ENCODE measurements at regions not wholly inside any gene's neighbourhood (a gene's known extent, or its start where the extent isn't known, plus 50 kb on each side); places are given as distances from the start of the nearest gene placed in this dataset.

DNA sequence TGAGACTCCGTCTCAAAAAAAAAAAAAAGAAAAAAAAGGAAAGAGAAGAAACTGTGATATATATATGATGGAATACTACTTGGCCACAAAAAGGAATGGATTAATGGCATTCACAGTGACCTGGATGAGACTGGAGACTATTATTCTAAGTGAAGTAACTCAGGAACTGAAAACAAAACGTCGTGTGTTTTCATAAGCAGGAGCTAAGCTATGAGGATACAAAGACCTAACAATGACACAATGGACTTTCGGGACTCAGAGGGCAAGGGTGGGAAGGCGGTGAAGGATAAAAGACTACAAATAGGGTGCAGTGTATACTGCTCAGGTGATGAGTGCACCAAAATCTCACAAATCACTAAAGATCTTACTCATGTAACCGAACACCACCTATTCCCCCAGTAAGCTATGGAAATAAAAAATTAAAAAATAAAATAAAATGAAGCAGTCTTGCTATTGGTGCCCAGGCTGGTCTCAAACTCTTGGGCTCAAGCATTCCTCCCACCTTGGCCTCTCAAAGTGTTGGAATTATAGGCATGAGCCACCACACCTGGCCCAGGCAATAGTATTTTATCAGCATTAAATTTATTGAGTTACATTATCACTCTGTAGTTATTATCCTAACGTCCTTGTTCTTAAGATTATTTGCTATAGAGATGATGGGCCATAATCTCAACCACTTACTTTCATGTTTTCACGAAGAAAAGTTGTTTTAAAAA lies 71.5 kb upstream of the GPBP1 start:
- no peak for DNase-seq
- TF ChIP-seq, protein P1, sequence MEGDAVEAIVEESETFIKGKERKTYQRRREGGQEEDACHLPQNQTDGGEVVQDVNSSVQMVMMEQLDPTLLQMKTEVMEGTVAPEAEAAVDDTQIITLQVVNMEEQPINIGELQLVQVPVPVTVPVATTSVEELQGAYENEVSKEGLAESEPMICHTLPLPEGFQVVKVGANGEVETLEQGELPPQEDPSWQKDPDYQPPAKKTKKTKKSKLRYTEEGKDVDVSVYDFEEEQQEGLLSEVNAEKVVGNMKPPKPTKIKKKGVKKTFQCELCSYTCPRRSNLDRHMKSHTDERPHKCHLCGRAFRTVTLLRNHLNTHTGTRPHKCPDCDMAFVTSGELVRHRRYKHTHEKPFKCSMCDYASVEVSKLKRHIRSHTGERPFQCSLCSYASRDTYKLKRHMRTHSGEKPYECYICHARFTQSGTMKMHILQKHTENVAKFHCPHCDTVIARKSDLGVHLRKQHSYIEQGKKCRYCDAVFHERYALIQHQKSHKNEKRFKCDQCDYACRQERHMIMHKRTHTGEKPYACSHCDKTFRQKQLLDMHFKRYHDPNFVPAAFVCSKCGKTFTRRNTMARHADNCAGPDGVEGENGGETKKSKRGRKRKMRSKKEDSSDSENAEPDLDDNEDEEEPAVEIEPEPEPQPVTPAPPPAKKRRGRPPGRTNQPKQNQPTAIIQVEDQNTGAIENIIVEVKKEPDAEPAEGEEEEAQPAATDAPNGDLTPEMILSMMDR (IDR thresholded peaks at IDR 0.05; ENCODE audit: partially characterized antibody, unreplicated experiment): no peak
- H3K27ac Mint-ChIP-seq (ENCODE audit: unreplicated experiment): no peak overlapping the region
- H3K27me3 Mint-ChIP-seq (ENCODE audit: unreplicated experiment): peaks cover 1% of the 10 kb centered on the region
- peaks cover 5% of the 10 kb centered on the region for H3K9me3 Mint-ChIP-seq (ENCODE audit: unreplicated experiment)
- no peak overlapping the region for H3K4me3 Mint-ChIP-seq (ENCODE audit: unreplicated experiment)
- H3K4me1 Mint-ChIP-seq (ENCODE audit: low read depth, unreplicated experiment): no peaks in the 10 kb centered on the region
- H3K36me3 Mint-ChIP-seq (ENCODE audit: unreplicated experiment): peaks cover 12% of the 10 kb centered on the region

- Mint-ChIP-seq H3K27me3 (ENCODE audit: unreplicated experiment) (peaks cover 4% of the 10 kb centered on the region), H3K4me3 (ENCODE audit: unreplicated experiment) (no peak overlapping the region), H3K36me3 (ENCODE audit: unreplicated experiment) (peaks cover 7% of the 10 kb centered on the region), H3K27ac (ENCODE audit: unreplicated experiment) (no peak overlapping the region), H3K9me3 (ENCODE audit: unreplicated experiment) (no peaks in the 10 kb centered on the region), H3K4me1 (ENCODE audit: low read depth, unreplicated experiment) (no peaks in the 10 kb centered on the region)
- TF ChIP-seq, protein P1 (IDR thresholded peaks at IDR 0.05; ENCODE audit: partially characterized antibody, unreplicated experiment): no peak
- no peak for DNase-seq
Measured at GRCh38 chr5:57102905-57103255, 71.0 kb upstream of the GPBP1 start.

- Mint-ChIP-seq H3K27ac (ENCODE audit: unreplicated experiment) (no peak overlapping the region), H3K4me1 (ENCODE audit: low read depth, unreplicated experiment) (no peaks in the 10 kb centered on the region), H3K9me3 (ENCODE audit: unreplicated experiment) (no peaks in the 10 kb centered on the region), H3K4me3 (ENCODE audit: unreplicated experiment) (no peak overlapping the region), H3K27me3 (ENCODE audit: unreplicated experiment) (peaks cover 2% of the 10 kb centered on the region), H3K36me3 (ENCODE audit: unreplicated experiment) (peaks cover 4% of the 10 kb centered on the region)
- DNase-seq: no peak
- TF ChIP-seq, protein P1 (IDR thresholded peaks at IDR 0.05; ENCODE audit: partially characterized antibody, unreplicated experiment): no peak
Measured at GRCh38 chr5:57103317-57103907, 70.4 kb upstream of the GPBP1 start.

- TF ChIP-seq, protein P1 (IDR thresholded peaks at IDR 0.05; ENCODE audit: partially characterized antibody, unreplicated experiment): no peak
Measured at GRCh38 chr5:57106661-57107060, 67.2 kb upstream of the GPBP1 start.

GRCh38 chr5:57111993-57112392 lies 61.9 kb upstream of the GPBP1 start:
- Mint-ChIP-seq H3K36me3 (ENCODE audit: unreplicated experiment) (no peaks in the 10 kb centered on the region), H3K4me3 (ENCODE audit: unreplicated experiment) (no peak overlapping the region), H3K4me1 (ENCODE audit: low read depth, unreplicated experiment) (no peaks in the 10 kb centered on the region), H3K9me3 (ENCODE audit: unreplicated experiment) (no peaks in the 10 kb centered on the region), H3K27ac (ENCODE audit: unreplicated experiment) (no peak overlapping the region), H3K27me3 (ENCODE audit: unreplicated experiment) (peaks cover 3% of the 10 kb centered on the region)
- TF ChIP-seq, protein P1 (IDR thresholded peaks at IDR 0.05; ENCODE audit: partially characterized antibody, unreplicated experiment): no peak
- DNase-seq: no peak

More at GRCh38 chr5:57106661-57107060, 67.2 kb upstream of the GPBP1 start:
- Mint-ChIP-seq H3K27ac (ENCODE audit: unreplicated experiment) (no peak overlapping the region), H3K36me3 (ENCODE audit: unreplicated experiment) (no peaks in the 10 kb centered on the region), H3K4me1 (ENCODE audit: low read depth, unreplicated experiment) (no peaks in the 10 kb centered on the region), H3K27me3 (ENCODE audit: unreplicated experiment) (peaks cover 3% of the 10 kb centered on the region), H3K9me3 (ENCODE audit: unreplicated experiment) (no peaks in the 10 kb centered on the region), H3K4me3 (ENCODE audit: unreplicated experiment) (no peak overlapping the region)
- DNase-seq: no peak

All from glutamatergic neuron (in vitro differentiated cells).